CD4-positive, alpha-beta T cell treated with Interleukin-6 for 4 hours (primary cell): ENCODE measurements at regions not wholly inside any gene's neighbourhood (a gene's known extent, or its start where the extent isn't known, plus 50 kb on each side); places are given as distances from the start of the nearest gene placed in this dataset.

Source experiments
- DNase-seq: peaks from one replicate; pipeline ENCODE4 v3.0.0-alpha.2; 2020; ENCODE audit warnings: mixed read lengths

- no peak for DNase-seq
Measured at GRCh38 chr9:75692309-75692708, 198.2 kb upstream of the PCSK5 start.

GRCh38 chr9:75695921-75696320, 194.6 kb upstream of the PCSK5 start:
- no peak for DNase-seq

GRCh38 chr9:75699017-75699416, 191.5 kb upstream of the PCSK5 start:
- DNase-seq: no peak

GRCh38 chr9:75699625-75700251, 190.7 kb upstream of the PCSK5 start:
- no peak for DNase-seq

GRCh38 chr9:75700252-75700640, 190.2 kb upstream of the PCSK5 start:
- DNase-seq: no peak

- DNase-seq: no peak
Measured at GRCh38 chr9:75707191-75707590, 183.3 kb upstream of the PCSK5 start.

GRCh38 chr9:75709698-75710097, 180.8 kb upstream of the PCSK5 start:
- no peak for DNase-seq

- DNase-seq: no peak
Measured at GRCh38 chr9:75712700-75713099, 177.8 kb upstream of the PCSK5 start.

- no peak for DNase-seq
Measured at GRCh38 chr9:75713335-75713734, 177.1 kb upstream of the PCSK5 start.

- DNase-seq: no peak
Measured at GRCh38 chr9:75715360-75715759, 175.1 kb upstream of the PCSK5 start.

- no peak for DNase-seq
Measured at GRCh38 chr9:75718677-75719076, 171.8 kb upstream of the PCSK5 start.

GRCh38 chr9:75728391-75728790, 162.1 kb upstream of the PCSK5 start:
- DNase-seq: no peak

GRCh38 chr9:75734802-75735201, 155.7 kb upstream of the PCSK5 start:
- DNase-seq: no peak

GRCh38 chr9:75739884-75740611, 150.4 kb upstream of the PCSK5 start:
- DNase-seq: no peak

- no peak for DNase-seq
Measured at GRCh38 chr9:75743855-75744254, 146.6 kb upstream of the PCSK5 start.

- DNase-seq: no peak
Measured at GRCh38 chr9:75754080-75754479, 136.4 kb upstream of the PCSK5 start.

GRCh38 chr9:75775166-75775565, 115.3 kb upstream of the PCSK5 start:
- no peak for DNase-seq

- no peak for DNase-seq
Measured at GRCh38 chr9:75775966-75776691, 114.3 kb upstream of the PCSK5 start.

GRCh38 chr9:75780185-75780584, 110.3 kb upstream of the PCSK5 start:
- DNase-seq: no peak

- DNase-seq: no peak
Measured at GRCh38 chr9:75788006-75788634, 102.4 kb upstream of the PCSK5 start.

GRCh38 chr9:75797085-75797580, 93.3 kb upstream of the PCSK5 start:
- DNase-seq: no peak

GRCh38 chr9:75798505-75798904, 92.0 kb upstream of the PCSK5 start:
- DNase-seq: no peak

- no peak for DNase-seq
Measured at GRCh38 chr9:75803130-75803529, 87.3 kb upstream of the PCSK5 start.
